Rectal smooth muscle tissue (tissue), 1 donor: ENCODE measurements at regions not wholly inside any gene's neighbourhood (a gene's known extent, or its start where the extent isn't known, plus 50 kb on each side); places are given as distances from the start of the nearest gene placed in this dataset.
A peak's percentile ranks its signal among the peaks of the same experiment; 100 is the strongest.
"Not testable (repeated sequence)": the region's sequence is repeated elsewhere in the genome, so short reads cannot be mapped to it uniquely, and the experiment has no call there.

ENCODE experiments used
- H3K27ac ChIP-seq: one replicate; pipeline ENCODE4 v1.7.0; 2013; ENCODE audit warnings: low read depth, low read length, inconsistent platforms
- H3K27me3 ChIP-seq: one replicate; pipeline ENCODE4 v1.7.0; 2013; ENCODE audit warnings: low read length; ENCODE audit not compliant: control insufficient read depth, insufficient read depth
- H3K36me3 ChIP-seq: one replicate; pipeline ENCODE4 v1.7.0; 2013; ENCODE audit warnings: low read length; ENCODE audit not compliant: control insufficient read depth, insufficient read depth
- H3K4me1 ChIP-seq: one replicate; pipeline ENCODE4 v1.7.0; 2013; ENCODE audit warnings: low read length; ENCODE audit not compliant: control insufficient read depth, insufficient read depth
- H3K4me3 ChIP-seq: one replicate; pipeline ENCODE4 v1.7.0; 2013; ENCODE audit warnings: low read length
- H3K9ac ChIP-seq: one replicate; pipeline ENCODE4 v1.7.0; 2013; ENCODE audit warnings: low read length

DNA sequence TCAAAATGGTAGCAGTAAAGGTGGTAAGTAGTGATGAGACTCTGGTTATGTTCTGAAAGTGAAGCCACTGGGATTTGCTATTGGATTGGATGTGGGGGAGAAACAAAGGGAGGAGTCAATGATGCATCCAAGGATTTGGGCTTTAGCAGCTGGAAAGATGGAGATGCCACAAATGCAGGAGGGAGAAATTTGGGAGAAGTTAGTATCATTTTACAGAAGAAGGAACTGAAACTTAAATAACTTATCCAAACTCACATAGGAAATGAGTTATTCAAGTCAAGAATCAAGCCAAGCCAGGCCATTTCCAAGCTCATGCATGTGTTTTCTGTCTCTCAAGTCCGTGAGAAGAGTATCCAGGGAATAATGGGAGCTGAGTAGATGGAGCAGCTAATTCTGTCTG, 155.1 kb upstream of the TNFAIP3 start:
- no peak overlapping the region for H3K4me3 ChIP-seq

DNA sequence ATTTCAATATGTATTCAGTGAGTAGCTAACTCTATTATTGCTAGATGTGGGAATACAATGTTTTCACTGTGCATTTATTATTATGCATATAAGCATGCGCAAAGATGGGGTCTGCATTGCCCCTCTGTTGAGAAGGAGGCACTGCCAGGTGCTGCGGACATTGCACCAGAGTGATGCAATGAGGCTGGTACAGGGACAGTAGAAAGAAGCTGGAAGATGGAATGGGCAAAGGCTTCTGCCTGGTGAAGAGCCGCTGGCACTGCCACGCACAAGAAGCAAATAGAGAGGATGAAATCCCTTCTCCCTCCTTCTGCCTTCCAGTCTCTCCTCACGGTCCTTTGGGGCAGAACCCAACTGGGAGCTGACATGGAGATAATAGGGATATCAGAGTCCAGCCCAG, 154.5 kb upstream of the TNFAIP3 start:
- Histone ChIP-seq H3K36me3 (no peaks in the 10 kb centered on the region), H3K4me1 (no peaks in the 10 kb centered on the region), H3K27ac (no peak overlapping the region), H3K9ac (no peak overlapping the region), H3K4me3 (no peak overlapping the region), H3K27me3 (no peaks in the 10 kb centered on the region)

More for the DNA sequence above, 155.1 kb upstream of the TNFAIP3 start:
- Histone ChIP-seq H3K4me1 (no peaks in the 10 kb centered on the region), H3K27ac (no peak overlapping the region), H3K27me3 (no peaks in the 10 kb centered on the region), H3K36me3 (no peaks in the 10 kb centered on the region), H3K9ac (no peak overlapping the region)

DNA sequence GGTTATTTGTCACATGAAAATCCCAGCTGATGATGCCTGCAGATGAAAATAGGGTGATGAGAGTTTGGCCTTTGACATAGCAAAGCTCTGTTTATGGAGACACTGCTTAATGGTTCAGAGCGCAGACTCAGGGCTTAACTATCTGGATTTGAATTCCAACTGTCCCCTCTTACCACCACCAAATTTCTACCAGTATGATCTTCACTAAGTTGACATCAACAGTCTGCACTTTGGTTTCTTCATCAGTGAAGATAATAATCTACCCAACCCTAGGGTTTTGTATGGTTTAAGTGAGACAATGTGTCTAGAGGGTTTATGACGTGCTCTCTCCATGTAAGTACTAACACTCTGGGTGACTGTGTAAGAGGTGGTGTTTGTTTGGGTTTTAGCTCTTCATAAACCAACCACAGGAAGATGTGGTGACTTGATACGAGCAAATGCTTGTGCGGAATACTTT, 151.4 kb upstream of the TNFAIP3 start:
- no peak overlapping the region for H3K4me3 ChIP-seq
- no peaks in the 10 kb centered on the region for H3K27me3 ChIP-seq
- no peak overlapping the region for H3K9ac ChIP-seq
- H3K36me3 ChIP-seq, result no peaks in the 10 kb centered on the region
- H3K4me1 ChIP-seq, result no peaks in the 10 kb centered on the region
- no peak overlapping the region for H3K27ac ChIP-seq

DNA sequence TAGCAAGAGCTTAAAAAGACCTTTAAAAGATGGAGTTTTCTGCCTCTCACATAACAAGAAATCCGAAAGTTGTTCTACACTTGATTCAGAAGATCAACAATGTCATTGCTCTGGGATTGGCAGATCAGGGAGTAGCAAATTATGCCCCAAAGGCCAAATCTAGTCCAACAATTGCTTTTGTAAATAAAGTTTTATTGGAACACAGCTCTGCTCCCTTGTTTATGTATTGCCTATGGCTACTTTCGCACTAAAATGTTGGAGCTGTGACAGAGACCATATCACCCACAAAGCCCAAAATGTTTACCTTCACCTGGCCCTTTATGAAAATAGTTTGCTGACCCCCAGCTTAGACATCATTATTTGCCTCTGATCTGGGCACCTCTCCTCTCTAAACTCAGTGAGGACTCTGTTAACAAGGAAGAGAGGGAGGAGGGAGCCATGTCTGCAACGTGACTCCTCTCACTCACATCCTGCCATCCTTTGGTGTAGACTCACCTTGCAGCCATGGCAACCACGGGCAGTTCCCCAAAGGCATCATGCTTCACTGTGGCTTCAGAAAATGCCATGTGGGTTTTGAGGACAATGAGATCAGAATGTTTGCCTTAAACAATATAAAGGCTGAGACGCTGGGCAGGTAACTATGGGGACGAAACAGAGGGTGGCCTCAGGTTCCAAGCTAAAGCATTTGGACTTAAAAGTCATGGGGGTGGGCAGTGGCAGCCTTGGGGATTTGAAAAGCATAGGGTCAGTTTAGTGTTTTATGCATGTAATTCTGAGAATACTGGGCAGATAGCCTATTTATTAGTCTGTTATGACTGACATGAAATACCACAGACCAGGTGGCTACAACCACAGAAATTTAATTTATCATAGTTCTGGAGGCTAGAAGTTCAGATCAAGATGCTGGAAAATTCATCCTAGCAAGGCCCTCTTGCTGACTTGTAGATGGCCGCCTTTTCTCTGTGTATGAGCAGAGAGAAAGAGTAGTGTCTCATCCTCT, 149.7 kb upstream of the TNFAIP3 start:
- no peak overlapping the region for H3K27ac ChIP-seq
- no peaks in the 10 kb centered on the region for H3K36me3 ChIP-seq
- no peaks in the 10 kb centered on the region for H3K27me3 ChIP-seq
- H3K4me1 ChIP-seq, result no peaks in the 10 kb centered on the region
- H3K4me3 ChIP-seq, result no peak overlapping the region
- H3K9ac ChIP-seq, result peak overlapping the region; percentile 21

DNA sequence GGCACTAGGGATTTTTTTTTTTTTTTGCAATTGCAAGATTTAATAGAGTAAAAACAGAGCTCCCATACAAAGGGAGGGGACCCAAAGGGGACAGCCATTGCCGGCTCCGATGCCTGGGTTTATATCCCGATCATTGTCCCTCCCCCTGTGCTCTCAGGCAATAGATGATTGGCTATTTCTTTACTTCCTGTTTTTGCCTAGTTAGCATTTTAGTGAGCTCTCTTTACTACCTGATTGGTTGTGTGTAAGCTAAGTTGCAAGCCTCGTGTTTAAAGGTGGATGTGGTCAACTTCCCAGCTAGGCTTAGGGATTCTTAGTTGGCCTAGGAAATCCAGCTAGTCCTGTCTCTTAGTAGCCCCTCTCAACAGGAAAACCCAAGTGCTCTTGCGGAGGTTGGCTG, 148.2 kb upstream of the TNFAIP3 start:
- H3K9ac ChIP-seq, H3K27me3 ChIP-seq, H3K27ac ChIP-seq: not testable (repeated sequence)

DNA sequence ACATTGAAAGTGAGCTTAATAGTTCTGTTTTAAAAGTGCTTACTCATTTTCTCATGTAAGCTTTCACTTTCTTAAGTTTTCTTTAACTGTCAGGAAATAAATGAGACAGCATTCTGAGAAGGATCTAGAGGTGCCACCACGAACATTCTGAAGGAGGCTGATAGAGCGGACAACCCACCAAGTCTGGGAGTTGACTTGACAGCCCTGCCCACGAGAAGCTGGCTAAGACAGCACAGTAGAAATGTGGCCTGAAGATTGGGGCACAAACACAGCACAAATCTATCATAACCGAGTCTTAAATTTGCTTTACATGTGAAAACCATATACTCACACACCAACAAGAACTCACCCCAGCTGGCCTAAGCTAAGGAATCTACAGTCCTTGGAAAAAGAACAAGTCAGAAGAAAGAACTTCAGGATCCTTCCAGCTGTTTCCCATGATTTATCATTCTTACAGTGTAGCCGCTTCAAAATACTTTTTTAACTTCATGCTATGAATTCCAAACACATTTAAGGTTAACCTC, 144.2 kb upstream of the TNFAIP3 start:
- Histone ChIP-seq H3K27me3 (no peaks in the 10 kb centered on the region), H3K27ac (no peak overlapping the region), H3K4me3 (no peak overlapping the region), H3K4me1 (peaks cover 5% of the 10 kb centered on the region), H3K36me3 (no peaks in the 10 kb centered on the region), H3K9ac (no peak overlapping the region)

More for the DNA sequence above, 148.2 kb upstream of the TNFAIP3 start:
- not testable (repeated sequence) for H3K4me3 ChIP-seq, H3K4me1 ChIP-seq, H3K36me3 ChIP-seq

DNA sequence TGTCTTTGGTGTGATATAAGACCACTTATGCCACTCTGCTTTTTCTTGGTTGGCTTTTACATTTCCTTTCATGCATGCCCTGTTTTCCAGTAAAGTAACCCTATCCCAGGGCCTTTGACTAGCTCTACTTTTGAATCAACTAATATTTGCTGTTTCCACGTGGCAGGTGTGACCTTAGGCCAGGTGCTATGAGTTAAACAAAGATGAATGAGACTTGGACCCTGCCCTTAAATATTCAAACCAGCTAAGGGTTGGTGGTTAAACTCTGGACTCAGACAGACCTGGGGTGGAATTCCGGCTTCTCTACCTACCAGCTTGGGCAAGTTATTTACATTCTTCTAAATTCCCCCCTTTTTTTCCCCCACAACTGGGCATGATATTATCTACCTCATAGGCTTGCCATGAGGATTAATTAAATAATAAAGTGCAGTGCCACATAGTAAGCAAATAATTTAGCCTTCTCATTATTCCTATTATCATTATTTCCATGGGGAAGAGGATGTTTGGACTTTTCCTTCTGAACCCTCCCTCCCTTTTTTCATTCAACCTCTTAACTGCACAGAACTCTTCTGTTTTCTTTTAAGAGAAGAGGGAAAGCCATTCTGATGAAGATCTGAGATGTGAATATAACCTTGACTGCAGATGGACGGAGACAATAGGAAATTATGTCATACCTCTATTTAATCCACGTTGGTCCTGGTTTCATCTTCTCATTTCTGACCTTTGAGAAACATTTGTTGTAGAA, 143.6 kb upstream of the TNFAIP3 start:
- no peaks in the 10 kb centered on the region for H3K36me3 ChIP-seq
- no peak overlapping the region for H3K27ac ChIP-seq
- no peak overlapping the region for H3K9ac ChIP-seq
- H3K27me3 ChIP-seq, result no peaks in the 10 kb centered on the region
- peaks cover 5% of the 10 kb centered on the region for H3K4me1 ChIP-seq
- H3K4me3 ChIP-seq, result no peak overlapping the region

DNA sequence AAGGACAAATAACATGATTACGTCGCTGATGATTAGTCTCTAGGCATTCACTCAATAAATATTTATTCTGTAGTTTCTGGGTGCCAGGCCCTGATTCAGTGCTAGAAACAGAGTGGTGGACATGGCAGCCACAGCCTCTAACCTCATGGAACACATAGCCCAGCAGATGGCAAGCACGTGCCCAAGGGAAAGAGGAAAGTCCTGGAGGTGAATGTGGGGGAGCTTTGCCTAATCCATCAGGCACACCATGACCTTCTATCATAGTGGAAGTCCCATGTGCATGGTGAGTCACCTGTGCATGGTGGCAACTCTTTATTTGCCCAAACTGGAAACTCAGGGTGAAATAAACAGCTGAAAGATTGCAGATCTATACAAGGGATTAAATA, 143.0 kb upstream of the TNFAIP3 start:
- no peak overlapping the region for H3K27ac ChIP-seq
- H3K4me1 ChIP-seq, result peaks cover 5% of the 10 kb centered on the region
- H3K4me3 ChIP-seq, result no peak overlapping the region

DNA sequence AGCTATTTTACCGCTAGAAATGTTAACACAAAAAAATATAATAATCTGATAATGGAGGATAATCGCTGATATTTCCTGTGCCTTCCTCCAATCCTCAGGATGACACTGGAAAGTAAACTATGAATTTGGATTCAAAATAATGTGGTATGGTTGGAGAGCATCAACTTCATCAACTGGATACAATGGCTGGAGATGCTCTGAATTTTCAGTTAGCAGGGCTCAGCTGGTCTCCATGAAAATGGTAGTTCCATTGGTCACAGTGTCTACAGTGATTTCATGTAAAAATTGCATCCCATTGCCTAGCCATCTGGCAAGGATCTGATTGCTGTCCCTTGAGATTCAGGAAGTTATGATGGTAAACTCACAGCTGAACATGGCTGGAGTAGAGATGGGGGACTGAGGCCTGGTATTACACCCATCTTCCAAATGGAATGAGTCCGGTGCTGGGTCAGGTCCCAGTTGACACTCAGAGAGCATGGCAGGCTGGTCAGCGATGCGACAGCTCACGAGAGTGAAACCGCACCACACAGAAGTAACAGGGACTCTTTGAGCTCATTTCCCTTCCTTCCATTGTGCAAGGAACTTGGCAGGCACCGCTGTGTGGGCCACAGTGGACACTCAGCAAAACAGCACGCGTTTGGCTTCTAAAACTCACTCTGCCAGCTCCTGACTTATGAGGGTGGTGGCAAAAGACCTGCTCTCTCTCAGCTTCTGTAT, 142.4 kb upstream of the TNFAIP3 start:
- Histone ChIP-seq H3K4me1 (peaks cover 5% of the 10 kb centered on the region), H3K36me3 (no peaks in the 10 kb centered on the region), H3K27ac (no peak overlapping the region), H3K9ac (no peak overlapping the region), H3K27me3 (no peaks in the 10 kb centered on the region), H3K4me3 (no peak overlapping the region)

More for the DNA sequence above, 143.0 kb upstream of the TNFAIP3 start:
- Histone ChIP-seq H3K9ac (no peak overlapping the region), H3K27me3 (no peaks in the 10 kb centered on the region), H3K36me3 (no peaks in the 10 kb centered on the region)

DNA sequence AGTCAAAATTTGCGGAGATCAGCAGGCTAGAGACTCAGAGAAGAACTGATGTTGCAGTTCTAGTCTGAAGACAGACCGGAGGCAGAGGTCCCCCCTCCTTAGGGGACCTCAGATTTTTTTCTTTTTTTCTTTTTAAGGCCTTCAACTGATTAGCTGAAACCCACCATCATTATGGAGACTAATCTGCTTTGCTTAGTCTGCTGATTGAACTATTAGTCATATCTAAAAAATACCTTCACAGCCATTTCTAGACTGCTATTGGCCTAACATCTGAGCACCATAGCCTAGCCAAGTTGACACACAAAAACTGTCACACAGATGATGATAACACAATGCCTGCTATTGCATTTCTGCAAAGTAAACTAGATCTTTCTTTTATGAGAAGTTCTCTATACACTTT, 141.1 kb upstream of the TNFAIP3 start:
- Histone ChIP-seq H3K27ac (no peak overlapping the region), H3K36me3 (no peaks in the 10 kb centered on the region), H3K27me3 (no peaks in the 10 kb centered on the region), H3K4me3 (no peak overlapping the region), H3K9ac (no peak overlapping the region), H3K4me1 (peaks cover 5% of the 10 kb centered on the region)

DNA sequence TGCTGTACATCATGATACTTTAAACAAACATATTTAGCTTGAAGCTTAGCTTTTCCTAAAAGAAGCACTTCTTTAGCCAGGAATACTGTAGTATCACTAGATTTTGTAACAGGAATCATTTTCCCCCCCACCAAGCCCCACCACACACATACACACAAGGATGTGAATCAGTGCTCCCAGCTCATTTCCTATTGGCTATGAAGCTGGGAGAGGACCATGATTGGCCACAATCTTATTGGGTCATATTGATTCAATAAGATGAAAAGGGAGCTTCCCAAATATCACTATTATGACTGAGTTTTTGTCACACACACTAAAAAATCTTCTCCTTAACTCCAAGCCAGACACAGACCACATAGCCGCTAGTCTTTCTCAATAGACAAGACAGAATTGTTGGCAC, 140.5 kb upstream of the TNFAIP3 start:
- Histone ChIP-seq H3K4me3 (no peak overlapping the region), H3K9ac (no peak overlapping the region), H3K36me3 (no peaks in the 10 kb centered on the region), H3K27me3 (no peaks in the 10 kb centered on the region), H3K27ac (no peak overlapping the region), H3K4me1 (peaks cover 5% of the 10 kb centered on the region)

DNA sequence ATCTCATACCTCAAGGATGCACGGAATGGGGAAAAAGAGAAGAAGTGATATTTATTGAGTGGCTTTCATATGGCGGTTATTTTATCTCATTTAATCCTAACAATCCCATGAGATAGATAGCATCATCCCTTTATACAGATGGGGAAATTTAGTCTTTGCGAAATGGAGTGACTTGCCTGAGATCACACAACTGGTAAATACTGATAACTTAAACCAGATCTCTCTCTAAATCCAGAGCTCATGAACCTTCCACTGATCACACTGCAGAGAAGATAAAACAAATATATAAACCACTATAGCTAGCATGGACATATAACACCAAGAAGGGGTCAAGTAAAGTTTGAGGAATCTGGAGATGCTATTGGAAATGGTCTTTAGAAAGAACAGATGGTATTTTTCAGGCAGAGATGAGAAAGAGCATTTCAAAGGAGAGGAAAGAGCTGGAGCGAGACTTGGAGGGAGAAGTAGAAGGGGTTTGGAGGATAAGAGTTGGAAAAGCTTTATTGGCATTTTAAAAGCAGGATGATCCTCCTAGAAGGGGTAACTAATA, 139.8 kb upstream of the TNFAIP3 start:
- H3K27me3 ChIP-seq, result no peaks in the 10 kb centered on the region
- H3K4me3 ChIP-seq, result no peak overlapping the region
- peaks cover 5% of the 10 kb centered on the region for H3K4me1 ChIP-seq
- H3K27ac ChIP-seq, result no peak overlapping the region
- no peak overlapping the region for H3K9ac ChIP-seq
- no peaks in the 10 kb centered on the region for H3K36me3 ChIP-seq
